ENCODE measurements at regions not wholly inside any gene's neighbourhood (a gene's known extent, or its start where the extent isn't known, plus 50 kb on each side); places are given as distances from the start of the nearest gene placed in this dataset.

GRCh38 chr10:85413570-85413969 lies 953.0 kb downstream of the GRID1 start:
- intact Hi-C loops (cut with DNase I) = no loop called here
- DNase-seq (ENCODE audit: missing footprints) (no peak), ATAC-seq (no peak)

GRCh38 chr10:85420501-85421191 lies 945.9 kb downstream of the GRID1 start:
- no peak for DNase-seq (ENCODE audit: missing footprints)
- ATAC-seq = no peak
- intact Hi-C loops (cut with DNase I) = no loop called here

GRCh38 chr10:85421421-85421820 lies 945.2 kb downstream of the GRID1 start:
- intact Hi-C loops (cut with DNase I) = no loop called here
- ATAC-seq = no peak

GRCh38 chr10:85429126-85429525 lies 937.5 kb downstream of the GRID1 start:
- intact Hi-C loops (cut with DNase I) = no loop called here
- ATAC-seq (no peak), DNase-seq (ENCODE audit: missing footprints) (no peak)

More at GRCh38 chr10:85421421-85421820, 945.2 kb downstream of the GRID1 start:
- DNase-seq (ENCODE audit: missing footprints) = no peak

GRCh38 chr10:85430991-85431390 lies 935.6 kb downstream of the GRID1 start:
- DNase-seq (ENCODE audit: missing footprints) (no peak), ATAC-seq (no peak)
- intact Hi-C loops (cut with DNase I) = no loop called here

GRCh38 chr10:85433248-85433647 lies 933.3 kb downstream of the GRID1 start:
- intact Hi-C loops (cut with DNase I) = no loop called here
- DNase-seq (ENCODE audit: missing footprints) = no peak

GRCh38 chr10:85444868-85445267 lies 921.7 kb downstream of the GRID1 start:
- DNase-seq (ENCODE audit: missing footprints) = no peak
- no peak for ATAC-seq
- intact Hi-C loops (cut with DNase I) = no loop called here

More at GRCh38 chr10:85433248-85433647, 933.3 kb downstream of the GRID1 start:
- no peak for ATAC-seq

GRCh38 chr10:85445702-85446101 lies 920.9 kb downstream of the GRID1 start:
- ATAC-seq (no peak), DNase-seq (ENCODE audit: missing footprints) (no peak)
- intact Hi-C loops (cut with DNase I) = no loop called here

GRCh38 chr10:85446827-85447226 lies 919.8 kb downstream of the GRID1 start:
- intact Hi-C loops (cut with DNase I) = no loop called here
- ATAC-seq = no peak

GRCh38 chr10:85447690-85448089 lies 918.9 kb downstream of the GRID1 start:
- intact Hi-C loops (cut with DNase I) = no loop called here
- DNase-seq (ENCODE audit: missing footprints) = no peak

More at GRCh38 chr10:85446827-85447226, 919.8 kb downstream of the GRID1 start:
- no peak for DNase-seq (ENCODE audit: missing footprints)

GRCh38 chr10:85448716-85449115 lies 917.9 kb downstream of the GRID1 start:
- DNase-seq (ENCODE audit: missing footprints) (no peak), ATAC-seq (no peak)
- intact Hi-C loops (cut with DNase I) = no loop called here

More at GRCh38 chr10:85447690-85448089, 918.9 kb downstream of the GRID1 start:
- ATAC-seq = no peak

GRCh38 chr10:85454386-85454785 lies 912.2 kb downstream of the GRID1 start:
- intact Hi-C loops (cut with DNase I) = no loop called here
- ATAC-seq = no peak
- no peak for DNase-seq (ENCODE audit: missing footprints)

GRCh38 chr10:85457191-85457590 lies 909.4 kb downstream of the GRID1 start:
- DNase-seq (ENCODE audit: missing footprints) = no peak
- ATAC-seq = no peak
- intact Hi-C loops (cut with DNase I) = no loop called here

GRCh38 chr10:85458324-85458723 lies 908.3 kb downstream of the GRID1 start:
- DNase-seq (ENCODE audit: missing footprints) (no peak), ATAC-seq (no peak)
- intact Hi-C loops (cut with DNase I) = no loop called here

- no peak for ATAC-seq
- intact Hi-C loops (cut with DNase I) = no loop called here
Measured at GRCh38 chr10:85459906-85460305, 906.7 kb downstream of the GRID1 start.

GRCh38 chr10:85464336-85464735 lies 902.3 kb downstream of the GRID1 start:
- DNase-seq (ENCODE audit: missing footprints) (no peak), ATAC-seq (no peak)
- intact Hi-C loops (cut with DNase I) = no loop called here

More at GRCh38 chr10:85459906-85460305, 906.7 kb downstream of the GRID1 start:
- no peak for DNase-seq (ENCODE audit: missing footprints)

- ATAC-seq = no peak
- intact Hi-C loops (cut with DNase I) = no loop called here
Measured at GRCh38 chr10:85477979-85478378, 888.6 kb downstream of the GRID1 start.

GRCh38 chr10:85490431-85490830 lies 876.2 kb downstream of the GRID1 start:
- no peak for DNase-seq (ENCODE audit: missing footprints)
- no peak for ATAC-seq
- intact Hi-C loops (cut with DNase I) = no loop called here

More at GRCh38 chr10:85477979-85478378, 888.6 kb downstream of the GRID1 start:
- no peak for DNase-seq (ENCODE audit: missing footprints)

GRCh38 chr10:85491652-85492051 lies 874.9 kb downstream of the GRID1 start:
- intact Hi-C loops (cut with DNase I) = no loop called here
- DNase-seq (ENCODE audit: missing footprints) (no peak), ATAC-seq (no peak)

- DNase-seq (ENCODE audit: missing footprints) (no peak), ATAC-seq (no peak)
- intact Hi-C loops (cut with DNase I) = no loop called here
Measured at GRCh38 chr10:85492684-85493083, 873.9 kb downstream of the GRID1 start.

GRCh38 chr10:85493703-85494102 lies 872.9 kb downstream of the GRID1 start:
- intact Hi-C loops (cut with DNase I) = no loop called here
- ATAC-seq (no peak), DNase-seq (ENCODE audit: missing footprints) (no peak)
